ENCODE measurements at regions not wholly inside any gene's neighbourhood (a gene's known extent, or its start where the extent isn't known, plus 50 kb on each side); places are given as distances from the start of the nearest gene placed in this dataset.

DNA sequence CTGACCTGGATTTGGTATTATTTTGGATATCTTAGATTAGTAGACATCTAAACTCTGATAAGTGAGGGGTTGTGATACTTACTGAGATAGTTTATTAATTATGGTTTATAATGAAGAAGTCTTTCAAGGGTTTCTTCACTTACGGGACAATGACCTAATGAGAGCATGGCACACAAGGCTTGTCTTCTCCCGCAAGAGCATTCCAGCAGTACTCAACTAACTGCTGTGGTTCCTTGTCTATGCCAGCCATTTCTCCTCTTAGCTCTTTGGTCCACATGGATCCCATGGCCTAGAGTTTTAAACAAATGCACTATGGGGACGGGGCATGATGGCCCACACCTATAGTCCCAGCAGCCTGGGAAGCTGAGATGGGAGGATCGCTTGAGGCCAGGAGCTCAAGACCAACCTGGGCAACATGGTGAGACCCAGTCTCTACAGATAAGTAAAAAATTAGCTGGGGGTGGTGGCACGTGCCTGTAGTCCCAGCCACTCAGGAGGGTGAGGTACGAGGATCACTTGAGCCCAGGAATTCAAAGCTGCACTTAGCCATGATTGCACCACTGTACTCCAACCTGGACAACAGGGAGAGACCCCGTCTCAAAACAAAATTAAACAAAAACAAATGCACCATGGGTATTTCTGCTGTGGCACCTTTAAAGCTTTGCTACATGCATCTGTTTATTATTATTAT is 161.7 kb upstream of the MYCN start:
- TF ChIP-seq, protein P1, sequence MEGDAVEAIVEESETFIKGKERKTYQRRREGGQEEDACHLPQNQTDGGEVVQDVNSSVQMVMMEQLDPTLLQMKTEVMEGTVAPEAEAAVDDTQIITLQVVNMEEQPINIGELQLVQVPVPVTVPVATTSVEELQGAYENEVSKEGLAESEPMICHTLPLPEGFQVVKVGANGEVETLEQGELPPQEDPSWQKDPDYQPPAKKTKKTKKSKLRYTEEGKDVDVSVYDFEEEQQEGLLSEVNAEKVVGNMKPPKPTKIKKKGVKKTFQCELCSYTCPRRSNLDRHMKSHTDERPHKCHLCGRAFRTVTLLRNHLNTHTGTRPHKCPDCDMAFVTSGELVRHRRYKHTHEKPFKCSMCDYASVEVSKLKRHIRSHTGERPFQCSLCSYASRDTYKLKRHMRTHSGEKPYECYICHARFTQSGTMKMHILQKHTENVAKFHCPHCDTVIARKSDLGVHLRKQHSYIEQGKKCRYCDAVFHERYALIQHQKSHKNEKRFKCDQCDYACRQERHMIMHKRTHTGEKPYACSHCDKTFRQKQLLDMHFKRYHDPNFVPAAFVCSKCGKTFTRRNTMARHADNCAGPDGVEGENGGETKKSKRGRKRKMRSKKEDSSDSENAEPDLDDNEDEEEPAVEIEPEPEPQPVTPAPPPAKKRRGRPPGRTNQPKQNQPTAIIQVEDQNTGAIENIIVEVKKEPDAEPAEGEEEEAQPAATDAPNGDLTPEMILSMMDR (IDR thresholded peaks at IDR 0.05; ENCODE audit: low read depth, low read length) = no peak
- no peak for TF ChIP-seq EZH2phosphoT487 (IDR thresholded peaks at IDR 0.05; ENCODE audit: low read depth)

Measured in OCI-LY3 (cell line).